Pancreas (tissue), 10 donors: ENCODE measurements at regions not wholly inside any gene's neighbourhood (a gene's known extent, or its start where the extent isn't known, plus 50 kb on each side); places are given as distances from the start of the nearest gene placed in this dataset.
"Not testable (repeated sequence)": the region's sequence is repeated elsewhere in the genome, so short reads cannot be mapped to it uniquely, and the experiment has no call there.

Experiments used
- ATAC-seq, 4 donors: fragments of 200-7000 bp; cut with Tn5 transposase; one replicate each; pipeline versions ENCODE4 v1.8.0 to v1.9.1; 2020; ENCODE audit warnings: mild to moderate bottlenecking in 4 of 4, moderate library complexity in 4 of 4
- DNase-seq, 6 donors: peaks; one replicate each; pipeline ENCODE4 v3.0.0-alpha.2; 2020
- FAIRE-seq: peaks from 2 replicates; lab custom pipeline; 2012; peaks lifted over from hg19 to GRCh38; lab: Jason Lieb, UNC
- H3K27ac ChIP-seq, 4 donors: fragments of 200-600 bp; sonication (generic); 1 replicate in 3 of 4; 2 replicates in 1 of 4; pipeline versions ENCODE4 v1.5.0 to v1.8.0; 2020
- H3K27me3 ChIP-seq, 4 donors: fragments of 200-600 bp; one replicate each; pipeline ENCODE4 v1.8.0; 2021
- H3K36me3 ChIP-seq, 3 donors: fragments of 200-600 bp; sonication (generic) in 1 of 3; one replicate each; pipeline versions ENCODE4 v1.5.0 to v1.8.0; 2020 to 2021
- H3K4me1 ChIP-seq, 3 donors: fragments of 200-600 bp; one replicate each; pipeline ENCODE4 v1.8.0; 2021
- H3K4me3 ChIP-seq, 4 donors: fragments of 200-600 bp; sonication (generic) in 2 of 4; one replicate each; pipeline versions ENCODE4 v1.5.0 to v1.8.0; 2020 to 2021
- H3K9me3 ChIP-seq, 4 donors: fragments of 200-600 bp; one replicate each; pipeline ENCODE4 v1.8.0; 2021
- CTCF ChIP-seq, 4 donors: fragments of 200-600 bp; sonication (generic) in 3 of 4; IDR thresholded peaks; one replicate each; pipeline versions ENCODE4 v1.5.0 to v1.8.0; 2021; ENCODE audit warnings: antibody characterized with exemption in 4 of 4
- WGBS, 2 donors: extraction: QIAGEN DNeasy Blood & Tissue Kit; methylation state at CpG; one replicate each; pipeline ENCODE4 v1.1.7; 2013; 5-methylcytosine and 5-hydroxymethylcytosine counted together
- intact Hi-C, 3 donors: fragments of 100-400 bp; cut with DNase I; formaldehyde crosslinking; loops; one replicate each; pipeline versions ENCODE4 v1.11.1 to v1.14.2; 2022
- donor health status: healthy with polysubstance abuse.
- donor health status: DM: no; HTN: no; CAD: no; lungs with moderate emphysema.
- donor health status: DM: no; HTN: no; CAD: no.
- donor health status: control.
- donor health status: control.
- donor health status: Bipolar disorder and iron deficiency.
- donor health status: DM: yes; HTN: yes; CAD: no.
- donor health status: DM: no; HTN: no; CAD: no.
- donor health status: DM: no; HTN: no; CAD: no.
- donor health status: DM: yes; HTN: yes; CAD: no.

- DNase-seq (no peak), ATAC-seq (no peak), FAIRE-seq (no peak)
- no peak for TF ChIP-seq CTCF (IDR thresholded peaks at IDR 0.05)
- intact Hi-C loops: no loop called here
- no peaks in the 10 kb centered on the region for H3K9me3 ChIP-seq
- H3K4me3 ChIP-seq: no peak overlapping the region
- no peaks in the 10 kb centered on the region for H3K36me3 ChIP-seq
- no peak overlapping the region for H3K27ac ChIP-seq
- 46 to 62% methylated on average over 4 of the region's 4 CpGs for WGBS, 2 donors
- no peaks in the 10 kb centered on the region for H3K4me1 ChIP-seq
- no peaks in the 10 kb centered on the region for H3K27me3 ChIP-seq
Observed at GRCh38 chr7:126065766-126066165, 1136.1 kb upstream of the POT1 start.

- no peaks in the 10 kb centered on the region for H3K36me3 ChIP-seq
- TF ChIP-seq CTCF (IDR thresholded peaks at IDR 0.05): no peak
- FAIRE-seq (no peak), DNase-seq (no peak), ATAC-seq (no peak)
- no peaks in the 10 kb centered on the region for H3K4me1 ChIP-seq
- H3K27me3 ChIP-seq: no peaks in the 10 kb centered on the region
- H3K27ac ChIP-seq: no peak overlapping the region
- intact Hi-C loops: no loop called here
- H3K9me3 ChIP-seq: no peaks in the 10 kb centered on the region
- no peak overlapping the region for H3K4me3 ChIP-seq
Observed at GRCh38 chr7:126057979-126058378, 1128.4 kb upstream of the POT1 start.

- H3K36me3 ChIP-seq, ATAC-seq, DNase-seq, H3K9me3 ChIP-seq, H3K27me3 ChIP-seq, H3K4me3 ChIP-seq, FAIRE-seq, intact Hi-C loops, H3K4me1 ChIP-seq, H3K27ac ChIP-seq: not testable (repeated sequence)
- 91 to 93% methylated on average over 4 of the region's 4 CpGs for WGBS, 2 donors
Observed at GRCh38 chr7:126056613-126057012, 1127.0 kb upstream of the POT1 start.

GRCh38 chr7:126052229-126052628 lies 1122.6 kb upstream of the POT1 start:
- no peak for TF ChIP-seq CTCF (IDR thresholded peaks at IDR 0.05)
- DNase-seq (no peak), FAIRE-seq (no peak), ATAC-seq (no peak)
- Histone ChIP-seq H3K36me3 (no peaks in the 10 kb centered on the region), H3K4me1 (no peaks in the 10 kb centered on the region), H3K4me3 (no peak overlapping the region), H3K27ac (no peak overlapping the region), H3K9me3 (no peaks in the 10 kb centered on the region), H3K27me3 (no peaks in the 10 kb centered on the region)
- 68 to 85% methylated on average over 1 of the region's 1 CpG for WGBS, 2 donors
- intact Hi-C loops: no loop called here

GRCh38 chr7:126044662-126045061 lies 1115.0 kb upstream of the POT1 start:
- no peaks in the 10 kb centered on the region for H3K36me3 ChIP-seq
- no peak overlapping the region for H3K4me3 ChIP-seq
- intact Hi-C loops: no loop called here
- H3K27me3 ChIP-seq: no peaks in the 10 kb centered on the region
- 35 to 63% methylated on average over 1 of the region's 1 CpG for WGBS, 2 donors
- ATAC-seq (no peak), DNase-seq (no peak), FAIRE-seq (no peak)
- no peak for TF ChIP-seq CTCF (IDR thresholded peaks at IDR 0.05)
- H3K9me3 ChIP-seq: no peaks in the 10 kb centered on the region
- H3K4me1 ChIP-seq: no peaks in the 10 kb centered on the region
- no peak overlapping the region for H3K27ac ChIP-seq

GRCh38 chr7:126041472-126041871 lies 1111.8 kb upstream of the POT1 start:
- FAIRE-seq (no peak), DNase-seq (peak in 1 of 6 donors; percentile 30), ATAC-seq (no peak)
- Histone ChIP-seq H3K27me3 (no peaks in the 10 kb centered on the region), H3K4me3 (no peak overlapping the region), H3K27ac (no peak overlapping the region), H3K9me3 (no peaks in the 10 kb centered on the region), H3K4me1 (no peaks in the 10 kb centered on the region), H3K36me3 (no peaks in the 10 kb centered on the region)
- WGBS, 2 donors: 66 to 79% methylated on average over 5 of the region's 5 CpGs
- TF ChIP-seq CTCF (IDR thresholded peaks at IDR 0.05): no peak
- intact Hi-C loops: no loop called here
